ENCODE measurements at regions not wholly inside any gene's neighbourhood (a gene's known extent, or its start where the extent isn't known, plus 50 kb on each side); places are given as distances from the start of the nearest gene placed in this dataset.

DNA sequence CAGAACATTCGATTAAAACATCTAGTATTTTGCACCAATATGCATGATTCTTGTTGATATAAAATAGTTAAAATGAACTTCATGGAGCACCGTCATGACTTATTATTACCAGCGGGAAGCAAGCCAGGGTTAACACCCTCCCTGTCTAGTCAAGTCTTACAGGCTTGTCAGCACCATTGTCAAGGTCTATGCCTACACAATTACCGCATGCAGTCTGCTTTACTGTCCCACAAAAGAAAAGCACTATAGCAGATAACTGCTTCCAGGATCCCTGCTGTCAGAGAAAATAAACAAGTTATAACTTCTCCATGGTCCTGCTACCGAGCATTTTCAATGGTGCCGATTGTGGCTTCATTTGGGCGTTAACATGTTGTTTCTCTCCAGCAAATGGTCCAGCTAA, 968.0 kb upstream of the FAM98A start:
- TF ChIP-seq CTCF (conservative IDR thresholded peaks at IDR 0.05; ENCODE audit: low read length), result no peak
- TF ChIP-seq EZH2phosphoT487 (IDR thresholded peaks at IDR 0.05; ENCODE audit: borderline replicate concordance, low read depth, low read length), result no peak
- H3K36me3 ChIP-seq (ENCODE audit: insufficient read depth, low read length), result no peaks in the 10 kb centered on the region
- intact Hi-C loops (cut with micrococcal nuclease; ENCODE audit: unreplicated experiment), result no loop called here
- no peak overlapping the region for H3K27ac ChIP-seq (ENCODE audit: low read depth, low read length, poor library complexity, severe bottlenecking)
- no peaks in the 10 kb centered on the region for H3K4me1 ChIP-seq (ENCODE audit: insufficient read depth, low read length, poor library complexity, severe bottlenecking)
- H3K4me3 ChIP-seq (ENCODE audit: low read depth, low read length, poor library complexity, severe bottlenecking), result no peak overlapping the region
- BruUV-seq (replicated peaks), result no TSS peak
- H3K4me2 ChIP-seq (ENCODE audit: low read length), result no peak overlapping the region
- POLR2A ChIA-PET, result no interaction called here
- no peaks in the 10 kb centered on the region for H3K9me2 ChIP-seq (ENCODE audit: insufficient read depth, low read length)
- no peaks in the 10 kb centered on the region for H3K9me3 ChIP-seq (ENCODE audit: low read length)
- no peak overlapping the region for H2AFZ ChIP-seq (ENCODE audit: low read length)
- H3K79me2 ChIP-seq (ENCODE audit: insufficient read depth, low read depth, low read length), result no peaks in the 10 kb centered on the region
- H4K20me1 ChIP-seq (ENCODE audit: insufficient read depth, low read length), result no peaks in the 10 kb centered on the region
- CTCF ChIA-PET (ENCODE audit: unreplicated experiment), result no interaction called here
- DNase-seq (ENCODE audit: low spot score), result no peak

GRCh38 chr2:34552337-34552736, 953.2 kb upstream of the FAM98A start:
- Histone ChIP-seq H3K27ac (ENCODE audit: low read depth, low read length, poor library complexity, severe bottlenecking) (no peak overlapping the region), H3K9me2 (ENCODE audit: insufficient read depth, low read length) (no peaks in the 10 kb centered on the region), H4K20me1 (ENCODE audit: insufficient read depth, low read length) (no peaks in the 10 kb centered on the region), H2AFZ (ENCODE audit: low read length) (no peak overlapping the region), H3K36me3 (ENCODE audit: insufficient read depth, low read length) (no peaks in the 10 kb centered on the region), H3K4me1 (ENCODE audit: insufficient read depth, low read length, poor library complexity, severe bottlenecking) (no peaks in the 10 kb centered on the region), H3K79me2 (ENCODE audit: insufficient read depth, low read depth, low read length) (no peaks in the 10 kb centered on the region), H3K9me3 (ENCODE audit: low read length) (no peaks in the 10 kb centered on the region), H3K4me2 (ENCODE audit: low read length) (no peak overlapping the region), H3K4me3 (ENCODE audit: low read depth, low read length, poor library complexity, severe bottlenecking) (no peak overlapping the region)
- no peak for DNase-seq (ENCODE audit: low spot score)
- intact Hi-C loops (cut with micrococcal nuclease; ENCODE audit: unreplicated experiment), result no loop called here
- ChIA-PET CTCF (ENCODE audit: unreplicated experiment) (no interaction called here), POLR2A (no interaction called here)
- no TSS peak for BruUV-seq (replicated peaks)
- TF ChIP-seq EZH2phosphoT487 (IDR thresholded peaks at IDR 0.05; ENCODE audit: borderline replicate concordance, low read depth, low read length) (no peak), CTCF (conservative IDR thresholded peaks at IDR 0.05; ENCODE audit: low read length) (no peak)

DNA sequence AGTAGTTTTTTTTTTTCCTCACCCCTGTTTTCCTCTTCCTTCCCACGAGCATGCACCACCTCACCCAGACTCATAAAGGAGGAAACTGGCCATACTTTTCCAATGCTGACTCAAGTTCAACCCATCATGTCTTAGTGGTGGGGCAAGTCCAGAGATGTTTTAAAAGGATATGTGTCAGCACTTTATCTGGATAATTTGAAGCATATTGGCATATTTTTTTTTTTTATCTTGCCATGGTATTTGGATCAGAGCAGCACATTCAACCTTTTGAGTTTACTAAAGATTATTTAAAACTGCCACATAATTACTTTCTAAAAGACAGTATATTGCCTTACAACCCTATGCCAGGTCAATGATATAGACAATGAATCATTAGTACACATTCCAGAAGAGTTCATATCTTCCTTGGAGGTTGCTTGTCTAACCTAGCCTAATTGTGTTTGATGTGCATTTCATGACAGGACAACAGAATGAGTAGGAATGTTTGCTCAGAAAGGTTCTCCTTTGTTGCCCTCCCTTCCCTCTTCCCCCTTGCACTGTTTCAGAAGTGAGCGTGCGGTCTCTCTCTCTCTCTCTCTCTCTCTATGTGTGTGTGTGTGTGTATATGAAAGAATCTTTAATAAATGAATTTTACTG, 950.7 kb upstream of the FAM98A start:
- Histone ChIP-seq H3K4me3 (ENCODE audit: low read depth, low read length, poor library complexity, severe bottlenecking) (no peak overlapping the region), H3K9me2 (ENCODE audit: insufficient read depth, low read length) (no peaks in the 10 kb centered on the region), H3K9me3 (ENCODE audit: low read length) (no peaks in the 10 kb centered on the region), H4K20me1 (ENCODE audit: insufficient read depth, low read length) (no peaks in the 10 kb centered on the region), H3K4me2 (ENCODE audit: low read length) (no peak overlapping the region), H3K79me2 (ENCODE audit: insufficient read depth, low read depth, low read length) (no peaks in the 10 kb centered on the region), H3K36me3 (ENCODE audit: insufficient read depth, low read length) (no peaks in the 10 kb centered on the region), H3K27ac (ENCODE audit: low read depth, low read length, poor library complexity, severe bottlenecking) (no peak overlapping the region), H2AFZ (ENCODE audit: low read length) (no peak overlapping the region), H3K4me1 (ENCODE audit: insufficient read depth, low read length, poor library complexity, severe bottlenecking) (no peaks in the 10 kb centered on the region)
- ChIA-PET POLR2A (no interaction called here), CTCF (ENCODE audit: unreplicated experiment) (no interaction called here)
- TF ChIP-seq EZH2phosphoT487 (IDR thresholded peaks at IDR 0.05; ENCODE audit: borderline replicate concordance, low read depth, low read length), result no peak
- no peak for TF ChIP-seq CTCF (conservative IDR thresholded peaks at IDR 0.05; ENCODE audit: low read length)
- intact Hi-C loops (cut with micrococcal nuclease; ENCODE audit: unreplicated experiment), result no loop called here
- no peak for DNase-seq (ENCODE audit: low spot score)
- BruUV-seq (replicated peaks), result no TSS peak

Measured in OCI-LY7 (cell line).